Loucy (cell line): ENCODE measurements at regions not wholly inside any gene's neighbourhood (a gene's known extent, or its start where the extent isn't known, plus 50 kb on each side); places are given as distances from the start of the nearest gene placed in this dataset.

Source experiments
- H2AFZ ChIP-seq: fragments of 200-600 bp; sonication (generic); 2 replicates; pipeline ENCODE4 v1.6.0; 2016; ENCODE audit warnings: antibody characterized with exemption, mild to moderate bottlenecking, low read length, moderate library complexity
- H3F3A ChIP-seq: fragments of 200-600 bp; 2 replicates; pipeline ENCODE4 v1.6.0; 2016; ENCODE audit warnings: antibody characterized with exemption, low read depth, mild to moderate bottlenecking
- H3K27me3 ChIP-seq: fragments of 200-600 bp; sonication (generic); 2 replicates; pipeline ENCODE4 v1.6.1; 2014; ENCODE audit warnings: low read length, mild to moderate bottlenecking; ENCODE audit not compliant: insufficient read depth, poor library complexity, severe bottlenecking
- H3K36me3 ChIP-seq: fragments of 200-600 bp; sonication (generic); 2 replicates; pipeline ENCODE4 v1.6.1; 2016; ENCODE audit warnings: low read length; ENCODE audit not compliant: insufficient read depth
- H3K4me1 ChIP-seq: fragments of 200-600 bp; sonication (generic); 2 replicates; pipeline ENCODE4 v1.5.1; 2014; ENCODE audit warnings: low read length, mild to moderate bottlenecking; ENCODE audit not compliant: insufficient read depth, poor library complexity, severe bottlenecking
- H3K4me2 ChIP-seq: fragments of 200-600 bp; sonication (generic); 2 replicates; pipeline ENCODE4 v1.6.0; 2014; ENCODE audit warnings: antibody characterized with exemption, low read length, low read depth, mild to moderate bottlenecking; ENCODE audit not compliant: poor library complexity, severe bottlenecking
- H3K4me3 ChIP-seq: fragments of 200-600 bp; sonication (generic); 2 replicates; pipeline ENCODE4 v1.5.1; 2014; ENCODE audit warnings: low read length, mild to moderate bottlenecking, mixed read lengths; ENCODE audit not compliant: poor library complexity, severe bottlenecking
- H3K79me2 ChIP-seq: fragments of 200-600 bp; sonication (generic); 2 replicates; pipeline ENCODE4 v1.6.1; 2014; ENCODE audit warnings: low read length; ENCODE audit not compliant: insufficient read depth
- H3K9ac ChIP-seq: fragments of 200-600 bp; sonication (generic); 2 replicates; pipeline ENCODE4 v1.6.0; 2014; ENCODE audit warnings: mild to moderate bottlenecking, low read depth, low read length, moderate library complexity; ENCODE audit not compliant: poor library complexity, severe bottlenecking
- H3K9me2 ChIP-seq: fragments of 200-600 bp; sonication (generic); replicated peaks from 2 replicates; pipeline ENCODE4 v1.6.1; 2016; ENCODE audit warnings: low read depth, low read length, mixed read lengths
- H3K9me3 ChIP-seq: fragments of 200-600 bp; sonication (generic); 2 replicates; pipeline ENCODE4 v1.6.1; 2014; ENCODE audit warnings: mild to moderate bottlenecking, antibody characterized with exemption, low read length, low read depth; ENCODE audit not compliant: insufficient read depth
- H4K20me1 ChIP-seq: fragments of 200-600 bp; sonication (generic); 2 replicates; pipeline ENCODE4 v1.6.0; 2014; ENCODE audit warnings: antibody characterized with exemption, low read length, mild to moderate bottlenecking; ENCODE audit not compliant: insufficient read depth, poor library complexity, severe bottlenecking
- EZH2phosphoT487 ChIP-seq: fragments of 200-600 bp; IDR thresholded peaks from 2 replicates; pipeline ENCODE4 v1.6.1; 2018; ENCODE audit warnings: antibody characterized with exemption, mild to moderate bottlenecking, moderate library complexity, borderline replicate concordance
- TF ChIP-seq, protein P1 (sequence below): fragments of 200-600 bp; sonication (generic); conservative IDR thresholded peaks from 2 replicates; pipeline ENCODE4 v1.5.1; 2014; ENCODE audit warnings: mild to moderate bottlenecking, antibody characterized with exemption, low read length

DNA sequence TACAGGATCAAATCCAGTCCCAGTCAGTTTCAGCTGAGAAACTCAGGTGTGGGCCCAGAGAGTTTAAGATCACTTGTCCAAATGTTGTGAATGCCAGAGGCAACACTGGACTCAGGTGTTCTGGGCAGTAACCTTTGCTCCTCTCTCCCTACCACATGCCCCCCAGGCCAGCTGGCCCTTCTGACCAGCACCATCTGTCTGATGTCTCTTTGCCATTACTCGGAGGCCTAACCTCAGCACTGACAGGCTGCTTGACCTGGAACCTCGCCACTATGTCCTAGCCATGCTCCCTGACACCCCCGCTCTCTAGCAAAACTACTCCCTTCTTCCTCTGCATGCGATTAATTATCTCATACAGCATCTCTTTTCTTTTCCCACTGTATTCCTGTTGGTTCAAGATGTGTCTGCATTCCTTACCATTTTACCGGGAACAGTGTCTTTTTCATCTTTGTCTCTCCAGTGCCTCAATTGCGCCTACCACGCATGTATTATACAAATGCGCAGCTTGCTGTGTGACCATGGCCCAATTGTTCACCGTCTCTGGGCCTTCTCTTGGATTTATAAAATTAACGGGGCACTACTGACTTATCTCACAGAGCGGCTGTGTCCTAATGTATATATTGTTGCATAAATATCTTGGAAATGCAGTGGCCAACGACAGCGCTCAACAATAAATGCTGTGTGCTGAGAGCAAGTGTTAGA is 159.5 kb upstream of the IRF2BP2 start:
- Histone ChIP-seq H3K79me2 (no peaks in the 10 kb centered on the region), H3K9me3 (no peaks in the 10 kb centered on the region), H3K27me3 (no peaks in the 10 kb centered on the region), H4K20me1 (no peaks in the 10 kb centered on the region), H3K9ac (no peak overlapping the region), H2AFZ (no peak overlapping the region), H3K4me1 (peaks cover 48% of the 10 kb centered on the region), H3K4me2 (no peak overlapping the region), H3F3A (0 out of 2 replicates have a peak, but pooled peaks cover 7% of the 10 kb centered on the region), H3K4me3 (no peak overlapping the region), H3K36me3 (no peaks in the 10 kb centered on the region), H3K9me2 (no peaks in the 10 kb centered on the region)
- TF ChIP-seq, protein P1, sequence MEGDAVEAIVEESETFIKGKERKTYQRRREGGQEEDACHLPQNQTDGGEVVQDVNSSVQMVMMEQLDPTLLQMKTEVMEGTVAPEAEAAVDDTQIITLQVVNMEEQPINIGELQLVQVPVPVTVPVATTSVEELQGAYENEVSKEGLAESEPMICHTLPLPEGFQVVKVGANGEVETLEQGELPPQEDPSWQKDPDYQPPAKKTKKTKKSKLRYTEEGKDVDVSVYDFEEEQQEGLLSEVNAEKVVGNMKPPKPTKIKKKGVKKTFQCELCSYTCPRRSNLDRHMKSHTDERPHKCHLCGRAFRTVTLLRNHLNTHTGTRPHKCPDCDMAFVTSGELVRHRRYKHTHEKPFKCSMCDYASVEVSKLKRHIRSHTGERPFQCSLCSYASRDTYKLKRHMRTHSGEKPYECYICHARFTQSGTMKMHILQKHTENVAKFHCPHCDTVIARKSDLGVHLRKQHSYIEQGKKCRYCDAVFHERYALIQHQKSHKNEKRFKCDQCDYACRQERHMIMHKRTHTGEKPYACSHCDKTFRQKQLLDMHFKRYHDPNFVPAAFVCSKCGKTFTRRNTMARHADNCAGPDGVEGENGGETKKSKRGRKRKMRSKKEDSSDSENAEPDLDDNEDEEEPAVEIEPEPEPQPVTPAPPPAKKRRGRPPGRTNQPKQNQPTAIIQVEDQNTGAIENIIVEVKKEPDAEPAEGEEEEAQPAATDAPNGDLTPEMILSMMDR, result no peak
- TF ChIP-seq EZH2phosphoT487, result no peak

DNA sequence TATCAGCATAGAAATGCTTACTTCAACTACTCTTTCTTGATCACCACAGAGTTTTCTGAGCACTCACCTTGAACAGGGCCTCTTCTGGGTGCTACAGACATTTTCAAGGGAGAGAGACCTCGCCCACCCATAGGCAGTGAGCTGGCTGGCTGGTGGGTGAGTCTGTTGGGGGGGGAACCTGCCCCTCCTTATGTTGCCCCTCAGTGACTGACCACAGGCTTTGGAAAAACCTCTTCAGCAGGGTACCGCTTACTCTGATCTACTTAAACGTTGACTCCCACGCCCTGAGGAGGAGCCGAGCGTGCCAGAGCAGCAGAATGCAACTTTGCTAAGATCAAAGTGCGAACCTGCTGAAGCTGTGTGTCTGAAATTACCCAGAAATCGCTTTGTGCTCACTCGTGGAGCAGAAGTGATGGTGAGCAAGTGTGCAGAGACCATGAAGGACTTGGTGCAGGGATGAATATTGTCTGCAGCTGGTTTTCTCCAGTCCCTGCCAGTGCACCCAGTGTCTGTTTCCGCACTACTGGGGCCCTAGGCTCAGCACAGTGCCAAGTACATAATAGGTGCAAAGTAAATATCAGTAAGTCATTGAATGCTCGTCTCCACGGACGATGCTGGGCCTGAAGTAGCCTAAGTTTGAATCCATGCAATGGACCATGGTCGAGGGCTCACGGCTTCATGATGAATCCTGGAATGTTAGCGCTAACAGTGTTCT is 158.7 kb upstream of the IRF2BP2 start:
- no peaks in the 10 kb centered on the region for H3K9me3 ChIP-seq
- no peak overlapping the region for H3K4me2 ChIP-seq
- no peaks in the 10 kb centered on the region for H3K36me3 ChIP-seq
- H3K9me2 ChIP-seq, result no peaks in the 10 kb centered on the region
- H2AFZ ChIP-seq, result no peak overlapping the region
- peaks cover 55% of the 10 kb centered on the region for H3K4me1 ChIP-seq
- H3K4me3 ChIP-seq, result no peak overlapping the region
- TF ChIP-seq EZH2phosphoT487, result no peak
- TF ChIP-seq, protein P1, result no peak
- no peaks in the 10 kb centered on the region for H4K20me1 ChIP-seq
- H3K79me2 ChIP-seq, result no peaks in the 10 kb centered on the region
- H3K9ac ChIP-seq, result no peak overlapping the region
- 0 out of 2 replicates have a peak, but pooled peaks cover 7% of the 10 kb centered on the region for H3F3A ChIP-seq
- no peaks in the 10 kb centered on the region for H3K27me3 ChIP-seq

DNA sequence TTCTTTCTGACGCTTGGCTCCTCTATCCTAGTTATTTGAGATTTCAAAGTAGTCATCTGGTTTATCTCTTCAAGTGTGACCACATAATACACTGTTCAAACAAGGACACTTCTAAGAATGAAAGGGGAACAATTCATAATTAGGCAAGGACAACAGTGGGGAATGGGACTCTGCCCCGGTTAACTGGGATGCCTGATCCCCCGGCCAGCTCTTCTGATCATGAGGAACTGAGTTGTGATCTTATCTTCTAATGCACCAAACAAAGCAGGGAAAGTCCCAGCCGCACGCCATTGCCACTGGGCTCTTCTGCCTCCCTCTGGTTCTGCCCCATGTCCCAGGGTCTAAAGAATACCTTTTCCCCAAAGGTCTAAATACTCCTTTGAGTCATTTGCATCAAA is 158.2 kb upstream of the IRF2BP2 start:
- peaks cover 58% of the 10 kb centered on the region for H3K4me1 ChIP-seq
- no peak overlapping the region for H3K9ac ChIP-seq
- H3K9me3 ChIP-seq, result no peaks in the 10 kb centered on the region
- H3K4me3 ChIP-seq, result no peak overlapping the region
- H3K36me3 ChIP-seq, result no peaks in the 10 kb centered on the region
- no peaks in the 10 kb centered on the region for H3K79me2 ChIP-seq
- H3F3A ChIP-seq, result 0 out of 2 replicates have a peak, but pooled peaks cover 7% of the 10 kb centered on the region
- H3K9me2 ChIP-seq, result no peaks in the 10 kb centered on the region
- H4K20me1 ChIP-seq, result no peaks in the 10 kb centered on the region
- H3K27me3 ChIP-seq, result no peaks in the 10 kb centered on the region
- TF ChIP-seq, protein P1, result no peak
- no peak for TF ChIP-seq EZH2phosphoT487
- H2AFZ ChIP-seq, result no peak overlapping the region
- H3K4me2 ChIP-seq, result no peak overlapping the region
